GM13977 (cell line): ENCODE measurements at regions not wholly inside any gene's neighbourhood (a gene's known extent, or its start where the extent isn't known, plus 50 kb on each side); places are given as distances from the start of the nearest gene placed in this dataset.

ENCODE experiments used
- DNase-seq: peaks from one replicate; pipeline ENCODE4 v3.0.0; 2012; ENCODE audit warnings: low spot score
- in situ Hi-C: fragments of 300-500 bp; cut with MboI; formaldehyde crosslinking; loops from one replicate; pipeline ENCODE4 v1.12.0; 2022; ENCODE audit warnings: low sequenced_read_pairs, low pct_unique_long_range_greater_than_20kb, mixed read lengths, inconsistent platforms; ENCODE audit not compliant: unreplicated experiment
- TF ChIP-seq, protein P1 (sequence below): IDR thresholded peaks from 2 replicates; pipeline ENCODE4 v1.5.1; 2012; ENCODE audit warnings: mild to moderate bottlenecking, control low read depth; ENCODE audit not compliant: insufficient read depth; ENCODE audit errors: extremely low read depth, missing control alignments

DNA sequence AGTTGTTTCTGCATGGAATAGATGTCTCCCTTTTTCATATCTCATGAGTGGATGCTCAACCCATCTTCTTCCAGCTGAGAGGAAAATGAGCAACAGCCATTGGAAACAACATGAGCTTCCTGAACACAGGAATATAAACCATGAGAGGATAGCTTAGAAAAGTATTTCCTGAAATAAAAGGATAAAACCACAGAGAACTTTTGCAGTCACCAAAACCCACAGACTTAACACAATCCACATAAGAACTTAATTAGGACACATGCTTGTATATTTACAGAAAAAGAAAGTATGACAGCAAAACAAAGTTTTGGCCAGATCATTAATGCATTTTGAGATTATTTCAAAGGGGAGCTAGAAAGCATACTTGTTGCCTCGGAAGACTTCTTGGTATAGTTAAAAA lies 180.5 kb upstream of the RASGRP1 start:
- TF ChIP-seq, protein P1, sequence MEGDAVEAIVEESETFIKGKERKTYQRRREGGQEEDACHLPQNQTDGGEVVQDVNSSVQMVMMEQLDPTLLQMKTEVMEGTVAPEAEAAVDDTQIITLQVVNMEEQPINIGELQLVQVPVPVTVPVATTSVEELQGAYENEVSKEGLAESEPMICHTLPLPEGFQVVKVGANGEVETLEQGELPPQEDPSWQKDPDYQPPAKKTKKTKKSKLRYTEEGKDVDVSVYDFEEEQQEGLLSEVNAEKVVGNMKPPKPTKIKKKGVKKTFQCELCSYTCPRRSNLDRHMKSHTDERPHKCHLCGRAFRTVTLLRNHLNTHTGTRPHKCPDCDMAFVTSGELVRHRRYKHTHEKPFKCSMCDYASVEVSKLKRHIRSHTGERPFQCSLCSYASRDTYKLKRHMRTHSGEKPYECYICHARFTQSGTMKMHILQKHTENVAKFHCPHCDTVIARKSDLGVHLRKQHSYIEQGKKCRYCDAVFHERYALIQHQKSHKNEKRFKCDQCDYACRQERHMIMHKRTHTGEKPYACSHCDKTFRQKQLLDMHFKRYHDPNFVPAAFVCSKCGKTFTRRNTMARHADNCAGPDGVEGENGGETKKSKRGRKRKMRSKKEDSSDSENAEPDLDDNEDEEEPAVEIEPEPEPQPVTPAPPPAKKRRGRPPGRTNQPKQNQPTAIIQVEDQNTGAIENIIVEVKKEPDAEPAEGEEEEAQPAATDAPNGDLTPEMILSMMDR = no peak
- DNase-seq = no peak
- in situ Hi-C loops = no loop called here

DNA sequence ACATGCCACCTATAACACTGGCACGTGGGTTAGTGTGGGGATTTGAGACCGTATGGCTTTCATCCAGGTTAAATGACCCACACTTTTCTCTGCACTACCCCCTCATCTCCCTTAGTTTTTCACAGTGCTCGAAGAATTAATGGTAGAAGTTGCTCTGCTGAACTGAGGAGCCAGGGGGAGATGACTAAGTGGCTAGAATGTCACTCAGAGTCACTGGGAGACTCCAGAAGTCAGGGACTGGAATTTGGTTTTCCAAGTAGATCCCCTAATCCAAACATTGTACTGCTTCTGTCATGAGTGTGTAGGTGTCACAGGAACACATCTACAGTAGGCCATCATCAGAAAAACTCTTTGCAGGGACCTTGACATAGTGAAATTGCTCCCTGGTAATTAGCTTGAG lies 181.0 kb upstream of the RASGRP1 start:
- in situ Hi-C loops = no loop called here
- TF ChIP-seq, protein P1 = no peak
- no peak for DNase-seq

DNA sequence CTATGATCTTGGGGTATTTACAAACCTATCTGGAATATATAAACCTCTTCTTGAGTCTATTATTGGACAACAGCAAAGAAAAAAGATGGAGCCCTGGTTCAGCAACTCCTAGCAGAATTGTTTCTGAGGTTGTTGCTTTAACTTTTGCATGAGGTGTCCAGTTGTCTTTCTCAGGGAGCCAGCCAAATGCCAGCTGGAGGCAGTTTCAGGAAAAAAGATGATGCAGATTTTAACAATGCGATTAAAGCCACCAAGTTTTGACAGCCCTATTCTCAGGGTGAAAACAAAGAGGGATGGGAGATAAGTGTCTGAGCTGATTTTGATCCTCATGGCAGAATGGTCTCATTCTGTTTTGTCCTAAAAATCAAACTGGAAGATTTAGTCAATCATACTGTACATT lies 181.6 kb upstream of the RASGRP1 start:
- TF ChIP-seq, protein P1 = no peak
- DNase-seq = no peak
- in situ Hi-C loops = no loop called here

GRCh38 chr15:38748710-38749109 lies 184.1 kb upstream of the RASGRP1 start:
- DNase-seq = no peak
- TF ChIP-seq, protein P1 = no peak
- in situ Hi-C loops = no loop called here

DNA sequence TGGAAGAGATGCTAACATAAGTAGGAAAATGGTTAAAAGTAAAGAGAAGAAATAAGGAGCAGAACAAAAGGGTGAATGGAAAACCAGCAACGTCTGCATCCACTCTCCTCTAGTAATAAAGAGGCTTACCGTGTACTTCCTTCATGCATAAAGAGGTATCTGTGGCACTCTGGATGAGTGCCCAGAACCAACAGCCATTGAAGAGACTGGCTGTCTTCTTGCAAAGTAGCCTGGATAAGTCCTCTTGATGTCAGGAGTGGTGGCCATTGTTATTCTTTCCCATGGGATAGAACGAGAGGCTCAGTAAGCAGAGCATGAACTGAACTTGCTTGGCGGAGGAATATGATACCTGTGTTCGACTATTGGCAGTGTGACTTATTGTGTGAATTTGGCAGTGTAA lies 186.2 kb upstream of the RASGRP1 start:
- TF ChIP-seq, protein P1 = no peak
- in situ Hi-C loops = no loop called here
- DNase-seq = no peak

GRCh38 chr15:38755718-38756117 lies 191.1 kb upstream of the RASGRP1 start:
- TF ChIP-seq, protein P1 = no peak
- DNase-seq = no peak
- in situ Hi-C loops = no loop called here

- in situ Hi-C loops = no loop called here
- no peak for DNase-seq
- TF ChIP-seq, protein P1 = no peak
These were observed 191.8 kb upstream of the RASGRP1 start for GRCh38 chr15:38756441-38756840.
